ELR (cell line): ENCODE measurements at regions not wholly inside any gene's neighbourhood (a gene's known extent, or its start where the extent isn't known, plus 50 kb on each side); places are given as distances from the start of the nearest gene placed in this dataset.

ENCODE experiments used
- DNase-seq: peaks from one replicate; pipeline ENCODE4 v3.0.0-alpha.2; 2015; ENCODE audit warnings: low read depth

DNA sequence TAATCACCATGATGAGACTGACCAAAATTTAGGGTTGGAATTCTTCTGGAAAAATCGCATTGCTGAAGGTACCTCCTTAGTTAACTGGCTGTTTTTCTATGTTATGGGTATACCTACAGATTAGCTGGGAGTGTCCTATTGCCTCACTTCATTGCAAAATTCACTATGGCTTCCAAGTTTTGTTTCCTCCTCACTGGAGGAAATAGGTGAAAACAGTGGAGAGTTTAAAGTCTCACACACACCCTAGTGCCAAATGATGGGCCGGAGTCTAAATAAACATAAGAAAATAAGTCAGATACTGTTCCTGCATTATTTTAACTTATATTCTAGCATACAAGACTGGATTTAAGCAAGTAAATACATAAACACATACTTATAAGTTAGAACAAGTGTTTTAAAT is 98.2 kb downstream of the AHR start:
- DNase-seq = no peak

DNA sequence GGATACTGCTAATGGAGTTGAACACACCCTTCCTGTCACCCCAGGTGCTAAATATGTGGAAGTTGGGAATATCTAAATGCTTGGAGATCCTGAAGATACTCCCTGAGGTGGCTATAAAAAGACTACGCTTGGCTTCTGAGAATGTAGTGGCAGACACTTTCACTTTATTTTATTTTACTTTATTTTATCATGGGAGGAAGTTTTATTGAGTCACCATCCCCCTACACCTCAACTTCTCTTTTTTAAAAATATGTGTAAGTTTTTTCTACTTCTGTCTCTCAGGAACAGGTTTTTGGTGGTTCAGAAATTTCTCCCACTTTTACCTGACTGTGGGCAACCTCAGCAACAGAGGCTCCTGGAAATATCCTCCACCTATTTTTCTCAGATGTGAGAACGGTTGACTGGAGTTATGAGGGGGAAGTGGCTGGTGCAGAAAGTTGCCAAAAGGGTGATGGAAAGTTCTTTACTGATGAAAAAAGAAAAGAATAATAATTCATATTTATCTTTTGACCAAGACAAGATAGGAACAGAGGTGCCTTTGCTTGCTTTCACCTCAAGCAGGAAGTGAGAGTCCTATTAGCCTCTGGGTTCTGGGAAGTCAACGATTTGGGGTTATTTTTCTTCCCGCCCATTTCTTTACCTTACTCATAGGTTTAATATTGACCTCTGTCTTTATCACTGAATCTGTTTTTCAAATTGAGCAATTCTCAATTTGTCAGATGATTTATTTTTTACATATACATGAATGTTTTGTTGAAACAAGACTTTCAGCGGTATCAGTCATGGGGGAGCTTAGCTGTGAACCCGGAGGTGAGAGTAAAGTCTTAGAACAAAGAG is 103.6 kb downstream of the AHR start:
- DNase-seq = no peak

- DNase-seq = no peak
Observed at GRCh38 chr7:17402628-17403278, 104.3 kb downstream of the AHR start.

- no peak for DNase-seq
Observed at GRCh38 chr7:17404006-17404405, 105.6 kb downstream of the AHR start.

DNA sequence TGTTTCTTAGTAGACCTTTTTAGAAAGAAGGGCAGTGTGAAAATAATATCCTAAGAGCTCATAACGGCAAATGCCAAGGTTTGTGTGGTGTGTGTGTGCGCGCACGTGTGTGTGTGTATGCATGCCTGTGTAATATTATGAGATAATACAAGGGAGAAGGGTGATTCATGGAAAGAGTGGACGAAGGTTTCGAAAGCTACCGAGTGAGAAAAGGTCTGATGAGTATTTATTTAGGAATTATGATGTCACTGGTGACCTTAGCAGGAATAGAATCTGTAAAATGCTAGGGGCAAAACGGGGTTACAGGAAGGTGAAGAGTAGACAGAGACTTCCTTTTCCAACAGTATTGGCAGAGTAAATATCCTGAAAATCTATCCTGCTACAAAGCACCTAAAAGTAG is 107.3 kb downstream of the AHR start:
- peak; percentile 98 for DNase-seq

DNA sequence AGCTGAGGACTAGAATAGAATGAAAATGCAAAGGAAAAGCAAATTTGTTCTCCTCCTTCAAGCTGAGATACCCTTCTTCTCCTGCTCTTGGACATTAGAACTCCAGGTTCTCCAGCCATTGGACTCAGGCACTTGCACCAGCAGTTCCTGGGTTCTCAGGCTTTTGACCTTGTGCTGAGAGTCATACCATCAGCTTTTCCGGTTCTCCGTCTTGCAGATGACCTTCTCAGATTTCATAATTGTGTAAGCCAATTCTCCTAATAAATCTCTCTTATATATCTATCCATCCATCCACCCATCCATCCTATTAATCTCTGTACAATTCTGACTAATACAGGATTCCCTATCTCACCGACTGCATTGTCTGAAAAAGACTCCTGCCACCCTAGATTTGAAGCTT is 108.3 kb downstream of the AHR start:
- DNase-seq = peak; percentile 85

DNA sequence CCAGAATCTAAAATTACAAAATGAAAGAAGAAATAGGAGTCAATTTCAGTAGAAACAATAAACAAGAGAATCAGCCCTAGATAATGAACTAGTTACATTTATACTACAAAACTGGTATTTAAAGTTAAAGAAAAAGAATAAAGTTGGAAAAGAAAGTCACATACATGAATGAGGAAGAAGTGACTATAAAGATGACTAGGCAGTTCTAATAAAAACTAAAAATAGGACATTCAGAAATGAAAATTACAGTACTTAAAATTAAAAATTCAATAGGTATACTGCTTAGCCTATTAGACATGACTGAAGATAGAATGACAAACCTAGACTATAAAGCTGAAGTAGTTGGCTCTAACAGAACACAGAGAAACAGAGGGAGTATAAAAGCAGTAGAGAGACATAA is 108.8 kb downstream of the AHR start:
- DNase-seq = no peak

DNA sequence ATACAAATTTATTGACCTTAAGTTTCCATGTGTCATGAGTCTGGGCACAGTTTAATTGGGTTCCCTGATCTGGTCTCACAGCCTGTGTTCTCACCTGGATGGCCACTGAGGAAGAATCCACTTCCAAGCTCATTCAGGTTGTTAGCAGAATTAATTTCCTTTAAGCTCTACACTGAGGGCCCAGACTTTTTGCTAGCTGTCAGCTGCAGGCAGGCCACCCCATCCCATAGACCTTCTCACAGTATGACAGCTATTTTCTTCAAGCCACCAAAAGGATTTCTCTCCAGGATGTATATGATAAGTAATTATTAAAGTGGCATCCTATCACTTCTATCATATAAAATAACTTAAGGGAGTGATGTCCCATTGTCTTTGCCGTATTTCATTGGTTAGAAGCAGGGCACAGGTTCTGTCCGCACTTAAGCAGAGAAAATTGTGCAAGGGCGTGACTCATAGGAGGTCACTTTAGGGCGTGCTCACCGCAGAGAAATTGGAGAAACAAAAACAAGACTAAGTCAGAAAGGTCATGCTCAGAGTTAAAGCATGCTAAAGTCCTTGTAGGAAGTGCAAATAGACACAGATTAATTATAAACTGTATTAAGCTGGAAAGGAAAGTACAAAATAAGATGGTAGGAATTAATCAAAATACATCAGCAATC is 109.9 kb downstream of the AHR start:
- DNase-seq = peak; percentile 98

DNA sequence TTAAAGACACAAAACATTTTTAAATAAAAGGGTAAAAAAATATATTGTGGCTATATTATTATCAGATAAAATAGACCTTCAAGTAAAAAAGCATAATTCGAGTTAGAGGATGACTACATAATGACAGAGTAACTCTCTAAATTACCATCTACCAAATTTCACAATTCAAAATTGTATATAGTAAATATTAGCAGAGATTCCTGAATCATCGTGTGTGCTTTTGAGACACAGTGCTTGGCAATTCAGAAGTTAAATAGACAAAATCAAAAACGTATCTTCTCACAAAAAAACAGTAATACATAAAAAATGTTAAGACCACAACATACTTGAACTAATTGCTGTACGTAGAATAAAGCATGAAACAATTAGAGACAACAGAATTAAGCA is 110.4 kb downstream of the AHR start:
- peak; percentile 74 for DNase-seq

DNA sequence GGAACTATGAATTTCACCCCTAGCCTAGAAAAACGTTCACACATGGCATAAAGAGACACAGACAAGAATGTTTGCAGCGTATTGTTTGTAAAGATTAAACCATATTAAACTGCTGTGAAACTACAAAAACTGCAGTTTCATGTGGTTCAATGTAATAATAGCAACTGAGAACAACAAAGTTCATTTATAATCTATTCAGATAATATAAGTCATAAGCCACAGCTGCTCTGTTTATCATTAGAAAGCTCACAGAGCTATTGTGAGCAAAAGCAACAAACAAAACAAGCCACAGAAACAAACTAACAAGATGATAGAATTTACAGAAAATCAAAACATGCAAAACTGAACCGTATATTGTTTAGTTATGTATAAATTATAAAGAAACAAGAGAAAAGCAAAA is 113.5 kb downstream of the AHR start:
- DNase-seq = no peak

- DNase-seq = no peak
Observed at GRCh38 chr7:17412883-17413282, 114.4 kb downstream of the AHR start.

DNA sequence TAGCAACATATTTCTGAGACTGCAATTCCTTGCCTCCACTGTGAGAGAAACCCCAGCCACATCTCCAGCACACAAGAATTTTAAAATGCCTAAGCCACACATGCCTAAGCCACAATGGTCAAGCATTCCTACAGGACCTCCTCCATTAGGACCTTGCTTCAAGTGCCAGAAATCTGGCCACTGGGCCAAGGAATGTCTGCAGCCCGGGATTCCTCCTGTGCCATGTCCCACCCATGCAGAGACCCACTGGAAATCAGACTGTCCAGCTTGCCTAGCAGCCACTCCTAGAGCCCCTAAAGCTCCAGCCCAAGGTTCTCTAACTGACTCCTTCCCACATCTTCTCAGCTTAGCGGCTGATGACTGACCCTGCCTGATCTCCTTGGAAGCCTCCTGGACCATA is 117.5 kb downstream of the AHR start:
- no peak for DNase-seq

GRCh38 chr7:17420308-17421015 is 122.0 kb downstream of the AHR start:
- peak; percentile 42 for DNase-seq

- peak; percentile 35 for DNase-seq
Observed at GRCh38 chr7:17421941-17422340, 123.5 kb downstream of the AHR start.

- DNase-seq = no peak
Observed at GRCh38 chr7:17422966-17423365, 124.5 kb downstream of the AHR start.

GRCh38 chr7:17427924-17428323 is 129.5 kb downstream of the AHR start:
- DNase-seq = no peak

- no peak for DNase-seq
Observed at GRCh38 chr7:17429579-17429978, 131.1 kb downstream of the AHR start.

- DNase-seq = no peak
Observed at GRCh38 chr7:17432793-17433192, 134.3 kb downstream of the AHR start.

- no peak for DNase-seq
Observed at GRCh38 chr7:17434191-17434590, 135.7 kb downstream of the AHR start.

- DNase-seq = no peak
Observed at GRCh38 chr7:17434841-17435692, 136.6 kb downstream of the AHR start.

DNA sequence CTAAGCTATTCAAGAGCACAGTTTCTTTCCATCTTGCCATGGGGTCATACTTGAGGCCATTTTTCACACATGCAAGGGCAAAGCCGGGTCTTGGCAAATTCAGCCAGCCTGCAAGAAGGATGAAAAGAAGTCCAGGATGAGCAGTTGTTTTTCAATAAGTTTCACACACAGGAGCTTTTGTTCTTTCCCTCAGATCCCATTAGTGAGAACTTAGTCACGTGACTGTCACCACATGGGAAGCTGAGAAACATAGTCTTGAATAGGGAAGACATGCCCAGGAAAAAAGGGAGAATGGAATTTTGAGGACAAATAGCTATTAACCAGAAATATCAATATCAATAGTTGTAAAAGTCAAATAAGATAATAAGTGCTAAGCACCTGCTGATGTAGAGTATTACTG is 137.7 kb downstream of the AHR start:
- no peak for DNase-seq

DNA sequence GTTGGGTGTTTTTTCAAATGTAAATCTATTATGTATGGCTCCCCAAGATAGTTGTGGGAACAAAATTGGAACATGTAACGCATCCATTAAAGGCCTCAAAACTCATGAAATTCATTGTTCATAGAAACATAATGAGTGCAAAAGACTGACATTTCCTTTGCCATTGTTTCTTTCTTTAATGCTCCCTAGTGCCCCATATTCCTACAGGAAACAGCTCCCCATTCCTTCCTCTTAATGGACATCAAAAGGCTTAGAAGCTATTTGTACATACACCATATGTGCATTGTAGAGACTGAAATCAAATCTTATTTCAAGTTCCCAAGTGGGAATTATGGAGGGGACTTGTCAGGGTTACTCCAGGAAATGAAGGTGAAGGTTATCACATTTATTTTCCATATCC is 139.1 kb downstream of the AHR start:
- no peak for DNase-seq
